HEK293 (cell line): ENCODE measurements at regions not wholly inside any gene's neighbourhood (a gene's known extent, or its start where the extent isn't known, plus 50 kb on each side); places are given as distances from the start of the nearest gene placed in this dataset.
A peak's percentile ranks its signal among the peaks of the same experiment; 100 is the strongest.

Source experiments
- CTCF ChIA-PET: fragments of 350-600 bp; formaldehyde crosslinking; extraction: SDS; loops from one replicate; lab custom pipeline; 2021; ENCODE audit warnings: antibody characterized with exemption; lab: Yijun Ruan, JAX
- POLR2A ChIA-PET: fragments of 300-600 bp; formaldehyde crosslinking; extraction: SDS; loops from one replicate; lab custom pipeline; 2020; ENCODE audit warnings: antibody characterized with exemption, inconsistent platforms; lab: Yijun Ruan, JAX
- H3K27ac ChIP-seq: fragments of 200-500 bp; sonication (Bioruptor generic); 2 replicates; pipeline ENCODE4 v1.5.1; 2014; ENCODE audit warnings: low read depth, low read length, control low read depth, inconsistent platforms; ENCODE audit errors: extremely low read depth
- H3K36me3 ChIP-seq, 2 experiments: fragments of 200-500 bp in 1 of 2; sonication (Bioruptor generic) in 1 of 2; 1 replicate in 1 of 2; 2 replicates in 1 of 2; pipeline ENCODE4 v1.5.1; 2014 to 2017; ENCODE audit warnings: inconsistent platforms in 2 of 2, low read length in 2 of 2; ENCODE audit not compliant: control insufficient read depth in 2 of 2, insufficient read depth in 1 of 2
- H3K4me1 ChIP-seq: fragments of 200-500 bp; sonication (Bioruptor generic); 2 replicates; pipeline ENCODE4 v1.5.1; 2014; ENCODE audit warnings: mild to moderate bottlenecking, low read length, inconsistent platforms; ENCODE audit not compliant: control insufficient read depth, insufficient read depth
- H3K4me3 ChIP-seq: 2 replicates; pipeline ENCODE4 v1.5.1; 2011; ENCODE audit warnings: low read depth, mild to moderate bottlenecking, control low read depth, low read length, moderate library complexity
- H3K9me3 ChIP-seq: fragments of 200-500 bp; sonication (Bioruptor generic); 2 replicates; pipeline ENCODE4 v1.5.1; 2014; ENCODE audit warnings: low read depth, low read length, inconsistent platforms; ENCODE audit not compliant: control insufficient read depth, insufficient read depth
- BCL6B ChIP-seq: fragments of 450-650 bp; formaldehyde crosslinking; IDR thresholded peaks from 2 replicates; pipeline ENCODE4 v1.5.1; 2017; ENCODE audit warnings: missing biosample characterization, missing genetic modification characterization
- KLF1 ChIP-seq: fragments of 450-650 bp; formaldehyde crosslinking; IDR thresholded peaks from 2 replicates; pipeline ENCODE4 v1.5.1; 2016; ENCODE audit warnings: missing biosample characterization, missing genetic modification characterization
- KLF10 ChIP-seq: fragments of 450-650 bp; IDR thresholded peaks from 2 replicates; pipeline ENCODE4 v1.5.1; 2018; ENCODE audit warnings: missing biosample characterization, mild to moderate bottlenecking, missing genetic modification characterization
- KLF7 ChIP-seq: fragments of 450-650 bp; formaldehyde crosslinking; IDR thresholded peaks from 2 replicates; pipeline ENCODE4 v1.5.1; 2016; ENCODE audit warnings: missing biosample characterization, missing genetic modification characterization, borderline replicate concordance
- KLF8 ChIP-seq: fragments of 450-650 bp; formaldehyde crosslinking; IDR thresholded peaks from 2 replicates; pipeline ENCODE4 v1.5.1; 2016; ENCODE audit warnings: missing biosample characterization, missing genetic modification characterization
- SP7 ChIP-seq: fragments of 450-650 bp; formaldehyde crosslinking; IDR thresholded peaks from 2 replicates; pipeline ENCODE4 v1.5.1; 2016; ENCODE audit warnings: missing biosample characterization, missing genetic modification characterization
- ZBTB21 ChIP-seq: fragments of 450-650 bp; formaldehyde crosslinking; IDR thresholded peaks from 2 replicates; pipeline ENCODE4 v1.5.1; 2017; ENCODE audit warnings: missing biosample characterization, missing genetic modification characterization
- ZNF114 ChIP-seq: fragments of 450-650 bp; formaldehyde crosslinking; IDR thresholded peaks from 2 replicates; pipeline ENCODE4 v1.5.0; 2017; ENCODE audit warnings: missing biosample characterization, missing genetic modification characterization
- ZNF148 ChIP-seq: fragments of 450-650 bp; formaldehyde crosslinking; IDR thresholded peaks from 2 replicates; pipeline ENCODE4 v1.5.0; 2017; ENCODE audit warnings: missing biosample characterization, missing genetic modification characterization, borderline replicate concordance
- ZNF174 ChIP-seq: fragments of 450-650 bp; formaldehyde crosslinking; IDR thresholded peaks from 2 replicates; pipeline ENCODE4 v1.5.0; 2017; ENCODE audit warnings: missing biosample characterization, mild to moderate bottlenecking, missing genetic modification characterization
- ZNF202 ChIP-seq: fragments of 450-650 bp; formaldehyde crosslinking; IDR thresholded peaks from 2 replicates; pipeline ENCODE4 v1.5.1; 2016; ENCODE audit warnings: missing biosample characterization, missing genetic modification characterization, borderline replicate concordance
- ZNF24 ChIP-seq: fragments of 450-650 bp; formaldehyde crosslinking; IDR thresholded peaks from 2 replicates; pipeline ENCODE4 v1.5.1; 2016; ENCODE audit warnings: missing biosample characterization, missing genetic modification characterization
- ZNF26 ChIP-seq: fragments of 450-650 bp; formaldehyde crosslinking; IDR thresholded peaks from 2 replicates; pipeline ENCODE4 v1.5.1; 2016; ENCODE audit warnings: missing biosample characterization, missing genetic modification characterization
- ZNF280C ChIP-seq: fragments of 450-650 bp; formaldehyde crosslinking; IDR thresholded peaks from 2 replicates; pipeline ENCODE4 v1.5.1; 2016; ENCODE audit warnings: missing biosample characterization, missing genetic modification characterization
- ZNF354C ChIP-seq: fragments of 450-650 bp; formaldehyde crosslinking; IDR thresholded peaks from 2 replicates; pipeline ENCODE4 v1.5.1; 2016; ENCODE audit warnings: missing biosample characterization, missing genetic modification characterization, low read depth, borderline replicate concordance
- ZNF391 ChIP-seq: fragments of 450-650 bp; formaldehyde crosslinking; IDR thresholded peaks from 2 replicates; pipeline ENCODE4 v1.5.1; 2016; ENCODE audit warnings: low read depth, missing biosample characterization, missing genetic modification characterization, borderline replicate concordance
- ZNF449 ChIP-seq: fragments of 450-650 bp; formaldehyde crosslinking; IDR thresholded peaks from 2 replicates; pipeline ENCODE4 v1.5.1; 2017; ENCODE audit warnings: missing biosample characterization, mild to moderate bottlenecking, missing genetic modification characterization, moderate library complexity
- ZNF48 ChIP-seq: fragments of 450-650 bp; formaldehyde crosslinking; IDR thresholded peaks from 2 replicates; pipeline ENCODE4 v1.5.1; 2016; ENCODE audit warnings: missing biosample characterization, missing genetic modification characterization
- ZNF571 ChIP-seq: fragments of 450-650 bp; formaldehyde crosslinking; IDR thresholded peaks from 2 replicates; pipeline ENCODE4 v1.5.0; 2017; ENCODE audit warnings: missing biosample characterization, missing genetic modification characterization
- ZNF677 ChIP-seq: fragments of 450-650 bp; IDR thresholded peaks from 2 replicates; pipeline ENCODE4 v1.5.0; 2018; ENCODE audit warnings: missing biosample characterization, mild to moderate bottlenecking, missing genetic modification characterization, moderate library complexity
- ZNF837 ChIP-seq: fragments of 450-650 bp; formaldehyde crosslinking; IDR thresholded peaks from 2 replicates; pipeline ENCODE4 v1.5.1; 2016; ENCODE audit warnings: missing biosample characterization, missing genetic modification characterization
- ZSCAN30 ChIP-seq: fragments of 450-650 bp; IDR thresholded peaks from 2 replicates; pipeline ENCODE4 v1.5.1; 2018; ENCODE audit warnings: missing biosample characterization, mild to moderate bottlenecking, missing genetic modification characterization, moderate library complexity
- ZSCAN5A ChIP-seq: fragments of 450-650 bp; formaldehyde crosslinking; IDR thresholded peaks from 2 replicates; pipeline ENCODE4 v1.5.1; 2016; ENCODE audit warnings: missing biosample characterization, missing genetic modification characterization

GRCh38 chr10:120978589-120979252 lies 127.6 kb downstream of the WDR11 start (continued):
- TF ChIP-seq ZNF202 (tag by site-specific recombination), result no peak

GRCh38 chr10:120979435-120980278 lies 128.5 kb downstream of the WDR11 start:
- H3K9me3 ChIP-seq, result no peaks in the 10 kb centered on the region
- peaks cover 46% of the 10 kb centered on the region for H3K4me1 ChIP-seq
- peak overlapping the region; percentile 32 for H3K4me3 ChIP-seq
- H3K36me3 ChIP-seq, result no peaks in the 10 kb centered on the region
- ChIA-PET POLR2A (interaction anchor here (1.0 to 1.7 kb wide), 2 partner anchors 12 to 14 kb away, joined by 3 to 10 read pairs; no protein-coding TSS in a partner anchor), CTCF (no interaction called here)
- peak overlapping the region; percentile 86 for H3K27ac ChIP-seq
- no peak for TF ChIP-seq ZNF571 (tag by site-specific recombination)
- TF ChIP-seq ZNF280C, result no peak
- TF ChIP-seq ZNF24, result 0 out of 2 replicates have a peak, but pooled peaks have one; percentile 18
- no peak for TF ChIP-seq ZNF449
- no peak for TF ChIP-seq ZNF354C (tag by site-specific recombination)
- TF ChIP-seq ZNF114, result no peak
- no peak for TF ChIP-seq ZNF26 (tag by site-specific recombination)
- no peak for TF ChIP-seq ZNF148 (tag by site-specific recombination)
- TF ChIP-seq ZNF391 (tag by site-specific recombination), result no peak
- no peak for TF ChIP-seq KLF10 (tag by site-specific recombination)
- TF ChIP-seq KLF7 (tag by site-specific recombination), result no peak
- no peak for TF ChIP-seq ZNF174
- 0 out of 2 replicates have a peak, but pooled peaks have one; percentile 2 for TF ChIP-seq ZSCAN30 (tag by site-specific recombination)
- TF ChIP-seq ZBTB21 (tag by site-specific recombination), result no peak
- TF ChIP-seq SP7 (tag by site-specific recombination), result 0 out of 2 replicates have a peak, but pooled peaks have one; percentile 14
- peak; percentile 87 for TF ChIP-seq ZNF677
- TF ChIP-seq KLF8 (tag by site-specific recombination), result peak; percentile 70; the same call in 1 of the 2 replicates
- TF ChIP-seq BCL6B (tag by site-specific recombination), result no peak
- peak; percentile 52; the same call in 1 of the 2 replicates for TF ChIP-seq KLF1
- no peak for TF ChIP-seq ZNF48
- TF ChIP-seq ZSCAN5A (tag by site-specific recombination), result no peak
- no peak for TF ChIP-seq ZNF837
